Spleen (tissue), 11 donors: ENCODE measurements at regions not wholly inside any gene's neighbourhood (a gene's known extent, or its start where the extent isn't known, plus 50 kb on each side); places are given as distances from the start of the nearest gene placed in this dataset.

Source experiments
- DNase-seq: peaks from one replicate; pipeline ENCODE4 v3.0.0-alpha.2; 2020
- H3K27ac ChIP-seq, 8 donors: fragments of 200-600 bp; sonication (generic) in 7 of 8; 1 replicate in 4 of 8; 2 replicates in 4 of 8; pipeline versions ENCODE4 v1.5.0 to v1.8.0; 2016 to 2021; ENCODE audit warnings: inconsistent platforms in 4 of 8, mild to moderate bottlenecking in 4 of 8, moderate library complexity in 1 of 8
- H3K27me3 ChIP-seq, 7 donors: fragments of 200-600 bp; sonication (generic) in 6 of 7; replicated peaks in 1 of 7; 1 replicate in 4 of 7; 2 replicates in 3 of 7; pipeline versions ENCODE4 v1.5.0 to v1.8.0; 2016 to 2021; ENCODE audit warnings: inconsistent platforms in 3 of 7, mild to moderate bottlenecking in 1 of 7
- H3K36me3 ChIP-seq, 6 donors: fragments of 200-600 bp; sonication (generic) in 5 of 6; 1 replicate in 4 of 6; 2 replicates in 2 of 6; pipeline versions ENCODE4 v1.5.0 to v1.8.0; 2016 to 2021; ENCODE audit warnings: inconsistent platforms in 2 of 6
- H3K4me1 ChIP-seq, 6 donors: fragments of 200-600 bp; sonication (generic) in 5 of 6; 1 replicate in 3 of 6; 2 replicates in 3 of 6; pipeline versions ENCODE4 v1.5.0 to v1.8.0; 2016 to 2021; ENCODE audit warnings: inconsistent platforms in 3 of 6
- H3K4me3 ChIP-seq, 8 donors: fragments of 200-600 bp; sonication (generic) in 7 of 8; 1 replicate in 4 of 8; 2 replicates in 4 of 8; pipeline versions ENCODE4 v1.5.0 to v1.8.0; 2016 to 2021; ENCODE audit warnings: inconsistent platforms in 4 of 8, mild to moderate bottlenecking in 4 of 8, moderate library complexity in 2 of 8
- H3K9me3 ChIP-seq, 8 donors: fragments of 200-600 bp; sonication (generic) in 7 of 8; 1 replicate in 4 of 8; 2 replicates in 4 of 8; pipeline versions ENCODE4 v1.5.0 to v1.8.0; 2016 to 2021; ENCODE audit warnings: inconsistent platforms in 4 of 8
- POLR2A ChIP-seq, 3 donors: fragments of 450-650 bp; IDR thresholded peaks; one replicate each; pipeline ENCODE4 v1.5.1; 2017; ENCODE audit warnings: antibody characterized with exemption in 3 of 3, mild to moderate bottlenecking in 1 of 3
- POLR2AphosphoS5 ChIP-seq, 3 donors: sonication (generic); formaldehyde crosslinking; IDR thresholded peaks; one replicate each; pipeline ENCODE4 v1.5.1; 2017; ENCODE audit warnings: antibody characterized with exemption in 3 of 3
- WGBS, 5 donors: extraction: QIAGEN DNeasy Blood & Tissue Kit in 3 of 5; methylation state at CpG; one replicate each; pipeline versions ENCODE4 v1.1.5 to v1.1.7; 2013 to 2018; 5-methylcytosine and 5-hydroxymethylcytosine counted together
- intact Hi-C: fragments of 100-400 bp; cut with DNase I; formaldehyde crosslinking; loops from one replicate; pipeline ENCODE4 v1.15.0; 2023; ENCODE audit warnings: low total_unique reads
- TF ChIP-seq, protein P1 (sequence below), 11 experiments: fragments of 200-600 bp in 7 of 11; fragments of 450-650 bp in 4 of 11; sonication (generic) in 4 of 11; IDR thresholded peaks in 8 of 11; conservative IDR thresholded peaks in 3 of 11; 1 replicate in 7 of 11; 2 replicates in 4 of 11; pipeline versions ENCODE4 v1.4.0 to v1.8.0; 2016 to 2021; ENCODE audit warnings: antibody characterized with exemption in 11 of 11, inconsistent platforms in 4 of 11, mild to moderate bottlenecking in 1 of 11
- donor health status: healthy with polysubstance abuse.
- donor health status: DM: no; HTN: no; CAD: no; lungs with moderate emphysema.
- donor health status: DM: no; HTN: no; CAD: no.
- donor health status: Bipolar disorder and iron deficiency.
- donor health status: healthy.
- donor health status: DM: no; HTN: no; CAD: no.
- donor health status: DM: yes; HTN: yes; CAD: no.

DNA sequence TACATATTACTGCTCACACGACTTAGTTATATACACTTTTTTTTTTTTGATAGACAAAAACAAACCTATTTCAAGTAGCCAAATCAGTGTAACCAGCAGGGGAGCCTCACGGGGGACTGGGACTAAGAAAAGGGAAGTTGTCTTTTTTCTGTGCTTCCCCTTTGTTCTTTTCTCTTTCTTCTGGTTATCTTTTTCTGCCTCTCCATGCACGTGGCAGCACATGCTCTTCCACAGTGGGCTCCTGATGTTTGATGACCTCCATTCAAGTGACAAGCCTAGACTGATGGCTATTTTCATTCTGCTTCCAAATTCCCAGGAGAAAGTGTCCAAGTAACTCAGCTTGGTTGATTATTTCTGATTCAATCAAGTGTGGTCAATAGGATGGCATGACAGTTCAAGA lies 98.2 kb upstream of the STK39 start:
- Histone ChIP-seq H3K27ac (no peak overlapping the region), H3K4me3 (no peak overlapping the region), H3K27me3 (peaks cover 0 to 11% (median 0%) of the 10 kb centered on the region in 7 donors), H3K36me3 (no peaks in the 10 kb centered on the region), H3K9me3 (no peaks in the 10 kb centered on the region), H3K4me1 (peaks cover 0 to 25% (median 5%) of the 10 kb centered on the region in 6 donors)
- intact Hi-C loops: loop anchor here (5.0 kb wide), 2 partner anchors 412 to 577 kb away; no protein-coding TSS in a partner anchor
- WGBS, 5 donors: 9 to 17% (median 13%) methylated on average over 3 of the region's 3 CpGs
- TF ChIP-seq, protein P1, sequence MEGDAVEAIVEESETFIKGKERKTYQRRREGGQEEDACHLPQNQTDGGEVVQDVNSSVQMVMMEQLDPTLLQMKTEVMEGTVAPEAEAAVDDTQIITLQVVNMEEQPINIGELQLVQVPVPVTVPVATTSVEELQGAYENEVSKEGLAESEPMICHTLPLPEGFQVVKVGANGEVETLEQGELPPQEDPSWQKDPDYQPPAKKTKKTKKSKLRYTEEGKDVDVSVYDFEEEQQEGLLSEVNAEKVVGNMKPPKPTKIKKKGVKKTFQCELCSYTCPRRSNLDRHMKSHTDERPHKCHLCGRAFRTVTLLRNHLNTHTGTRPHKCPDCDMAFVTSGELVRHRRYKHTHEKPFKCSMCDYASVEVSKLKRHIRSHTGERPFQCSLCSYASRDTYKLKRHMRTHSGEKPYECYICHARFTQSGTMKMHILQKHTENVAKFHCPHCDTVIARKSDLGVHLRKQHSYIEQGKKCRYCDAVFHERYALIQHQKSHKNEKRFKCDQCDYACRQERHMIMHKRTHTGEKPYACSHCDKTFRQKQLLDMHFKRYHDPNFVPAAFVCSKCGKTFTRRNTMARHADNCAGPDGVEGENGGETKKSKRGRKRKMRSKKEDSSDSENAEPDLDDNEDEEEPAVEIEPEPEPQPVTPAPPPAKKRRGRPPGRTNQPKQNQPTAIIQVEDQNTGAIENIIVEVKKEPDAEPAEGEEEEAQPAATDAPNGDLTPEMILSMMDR (IDR thresholded peaks at IDR 0.05 in 8 of 11, conservative IDR thresholded peaks at IDR 0.05 in 3 of 11): peak in 1 of 11 experiments; percentile 6
- TF ChIP-seq POLR2A (IDR thresholded peaks at IDR 0.05): no peak
- no peak for DNase-seq

DNA sequence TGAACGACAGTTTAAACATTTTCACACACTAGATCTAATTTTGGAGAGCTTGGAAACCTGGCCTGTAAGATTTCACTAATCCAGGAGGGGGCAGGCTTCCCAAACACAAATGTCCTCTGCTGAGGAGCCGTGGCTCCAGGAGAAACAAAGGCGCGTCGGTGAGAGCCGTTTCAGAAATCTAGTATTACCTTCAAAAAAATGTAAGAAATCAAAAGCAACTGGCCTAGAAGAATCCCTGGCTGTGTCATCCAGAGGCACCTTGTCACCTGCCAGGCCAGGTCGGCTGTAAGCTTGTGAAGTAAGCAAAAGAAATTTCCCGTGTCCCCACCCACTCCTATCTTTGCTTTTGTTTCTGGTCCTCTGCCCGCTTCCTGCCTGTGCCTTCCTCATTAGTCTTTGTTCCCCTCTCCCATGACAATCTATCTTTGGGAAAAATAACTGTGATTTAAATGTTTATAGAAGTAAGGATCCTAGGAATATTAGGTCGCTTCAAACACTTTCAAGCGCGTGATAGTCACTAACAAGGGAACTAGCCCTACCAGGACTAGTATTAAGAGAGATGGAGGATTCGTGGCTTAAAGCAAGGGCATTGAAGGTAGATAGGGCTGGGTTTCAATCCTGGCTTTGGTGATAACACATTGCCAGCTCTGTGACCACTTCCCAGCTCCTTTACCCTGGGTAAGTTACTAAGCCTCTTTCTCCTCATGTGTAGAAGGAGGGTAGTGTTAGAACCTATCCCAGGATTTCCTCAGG lies 99.5 kb upstream of the STK39 start:
- intact Hi-C loops: loop anchor here (5.0 kb wide), 2 partner anchors 410 to 575 kb away; no protein-coding TSS in a partner anchor

DNA sequence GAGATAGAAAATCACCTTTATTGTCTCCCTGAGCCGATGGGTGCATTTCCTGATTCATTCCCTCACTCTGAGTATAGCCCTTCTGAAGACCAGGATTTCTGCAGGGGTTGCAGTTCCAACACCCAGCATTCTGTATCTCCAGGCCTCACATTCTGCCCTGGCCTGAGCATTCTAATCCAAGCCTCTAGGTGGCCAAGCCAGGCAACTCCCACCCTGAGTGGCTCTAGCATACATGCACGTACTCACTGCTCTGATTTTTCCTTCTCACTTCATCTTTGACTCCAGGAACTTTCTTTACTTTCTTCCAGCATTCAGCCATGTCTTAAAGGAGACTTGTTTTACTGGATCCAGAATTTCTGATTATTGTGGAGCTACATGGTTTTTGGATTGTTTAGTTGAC lies 100.7 kb upstream of the STK39 start:
- intact Hi-C loops: loop anchor here (5.0 kb wide), 2 partner anchors 409 to 574 kb away; no protein-coding TSS in a partner anchor
- DNase-seq: no peak
- 58 to 89% (median 75%) methylated on average over 2 of the region's 2 CpGs for WGBS, 5 donors

More for the DNA sequence above, 99.5 kb upstream of the STK39 start:
- WGBS, 5 donors: 25 to 27% (median 25%) methylated on average over 13 of the region's 13 CpGs
- Histone ChIP-seq H3K4me1 (peaks cover 0 to 25% (median 5%) of the 10 kb centered on the region in 6 donors), H3K27ac (no peak overlapping the region), H3K4me3 (peak overlapping the region; percentile 14 to 64 (median 24)), H3K27me3 (peaks cover 0 to 11% (median 0%) of the 10 kb centered on the region in 7 donors), H3K36me3 (no peaks in the 10 kb centered on the region), H3K9me3 (no peaks in the 10 kb centered on the region)
- DNase-seq: peak; percentile 79
- TF ChIP-seq POLR2AphosphoS5 (IDR thresholded peaks at IDR 0.05) (no peak), POLR2A (IDR thresholded peaks at IDR 0.05) (no peak)
- TF ChIP-seq, protein P1 (IDR thresholded peaks at IDR 0.05 in 8 of 11, conservative IDR thresholded peaks at IDR 0.05 in 3 of 11): peak; percentile 66 to 88 (median 83)

More for the DNA sequence above, 100.7 kb upstream of the STK39 start:
- H3K27ac ChIP-seq: no peak overlapping the region
- H3K4me1 ChIP-seq: peaks cover 0 to 25% (median 5%) of the 10 kb centered on the region in 6 donors
- TF ChIP-seq POLR2AphosphoS5 (IDR thresholded peaks at IDR 0.05) (no peak), POLR2A (IDR thresholded peaks at IDR 0.05) (no peak)
- TF ChIP-seq, protein P1 (IDR thresholded peaks at IDR 0.05 in 8 of 11, conservative IDR thresholded peaks at IDR 0.05 in 3 of 11): peak in 7 of 11 experiments; percentile 11 to 49 (median 27)
- no peak overlapping the region for H3K4me3 ChIP-seq
- H3K36me3 ChIP-seq: no peaks in the 10 kb centered on the region
- H3K9me3 ChIP-seq: peaks cover 0 to 5% (median 0%) of the 10 kb centered on the region in 8 donors
- peaks cover 0 to 11% (median 0%) of the 10 kb centered on the region in 7 donors for H3K27me3 ChIP-seq
